ENCODE measurements at regions not wholly inside any gene's neighbourhood (a gene's known extent, or its start where the extent isn't known, plus 50 kb on each side); places are given as distances from the start of the nearest gene placed in this dataset.

DNA sequence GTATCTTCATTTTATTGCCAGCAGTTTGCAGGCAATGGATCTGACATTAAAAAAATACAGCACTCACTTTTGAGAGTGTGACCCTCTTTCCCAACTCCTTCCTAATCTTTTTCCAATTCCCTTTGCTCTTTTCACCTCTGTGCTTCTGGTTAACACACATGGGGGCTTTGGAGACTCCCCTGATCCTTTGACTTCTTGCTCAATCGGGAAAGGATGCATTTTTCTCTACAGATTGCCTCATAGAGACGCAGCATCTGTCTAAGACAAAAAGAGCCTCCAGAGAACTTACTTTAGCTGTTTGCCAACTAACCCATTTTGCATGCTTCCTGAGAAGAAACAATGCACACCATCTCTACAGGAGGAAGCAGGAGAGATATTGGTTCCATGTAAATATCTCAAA, 378.3 kb downstream of the PBX1 start:
- no peak overlapping the region for H3K27ac ChIP-seq (ENCODE audit: low read depth, low read length)
- H3K4me3 ChIP-seq (ENCODE audit: low read length): no peak overlapping the region
- no peak overlapping the region for H3K9ac ChIP-seq (ENCODE audit: low read depth, low read length)
- H3K4me1 ChIP-seq (ENCODE audit: insufficient read depth, low read length): peaks cover 12% of the 10 kb centered on the region
- WGBS: 87% methylated on average over 2 of the region's 2 CpGs
- H3K9me3 ChIP-seq (ENCODE audit: insufficient read depth, low read depth, low read length): no peaks in the 10 kb centered on the region
- H3K27me3 ChIP-seq (ENCODE audit: insufficient read depth, low read length): no peaks in the 10 kb centered on the region
- H3K36me3 ChIP-seq (ENCODE audit: insufficient read depth, low read length): no peaks in the 10 kb centered on the region

DNA sequence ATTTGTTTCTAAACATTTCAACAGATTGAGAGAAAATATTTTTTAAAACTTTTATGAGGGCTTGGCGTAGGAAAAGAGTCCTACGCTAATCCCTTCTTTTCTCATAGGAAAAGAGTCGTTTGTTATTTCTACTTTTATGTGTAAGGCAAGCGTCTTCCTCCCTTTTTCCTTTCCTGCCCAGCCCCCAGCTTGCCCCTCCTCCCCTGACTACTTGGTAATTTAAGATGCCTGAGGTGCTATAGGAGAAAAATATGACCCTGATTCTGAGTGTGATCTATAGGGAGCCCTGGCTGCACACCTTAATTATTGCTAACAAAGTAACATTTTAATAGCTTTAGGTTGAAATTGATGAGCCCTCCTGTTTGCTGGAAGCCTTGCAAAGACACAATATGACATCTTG, 373.6 kb downstream of the PBX1 start:
- no peak overlapping the region for H3K9ac ChIP-seq (ENCODE audit: low read depth, low read length)
- no peaks in the 10 kb centered on the region for H3K36me3 ChIP-seq (ENCODE audit: insufficient read depth, low read length)
- H3K27me3 ChIP-seq (ENCODE audit: insufficient read depth, low read length): no peaks in the 10 kb centered on the region
- H3K27ac ChIP-seq (ENCODE audit: low read depth, low read length): no peak overlapping the region
- H3K4me3 ChIP-seq (ENCODE audit: low read length): no peak overlapping the region
- WGBS: 100% methylated on average over 1 of the region's 4 CpGs
- no peaks in the 10 kb centered on the region for H3K9me3 ChIP-seq (ENCODE audit: insufficient read depth, low read depth, low read length)
- H3K4me1 ChIP-seq (ENCODE audit: insufficient read depth, low read length): peaks cover 14% of the 10 kb centered on the region

DNA sequence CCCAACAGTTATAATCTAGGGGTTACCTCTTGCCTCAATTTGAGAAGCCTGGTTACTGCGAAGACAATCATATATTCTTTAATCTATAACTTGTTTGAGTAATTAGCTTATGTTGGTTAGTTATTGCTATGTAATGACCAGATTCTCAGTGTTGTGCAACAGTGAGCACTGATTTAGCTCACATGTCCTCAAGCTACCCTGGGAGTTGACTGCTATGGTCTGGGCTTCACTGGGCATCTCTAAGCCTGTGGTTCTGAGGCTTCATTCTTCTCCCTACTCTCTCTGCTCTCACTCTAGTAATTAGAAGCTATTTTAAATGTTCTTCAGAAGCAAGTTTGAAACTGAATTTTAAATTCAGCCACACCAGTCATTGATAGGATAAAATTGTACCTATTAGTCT, 371.8 kb downstream of the PBX1 start:
- H3K27ac ChIP-seq (ENCODE audit: low read depth, low read length): no peak overlapping the region
- no peak overlapping the region for H3K9ac ChIP-seq (ENCODE audit: low read depth, low read length)
- no peaks in the 10 kb centered on the region for H3K9me3 ChIP-seq (ENCODE audit: insufficient read depth, low read depth, low read length)
- no peaks in the 10 kb centered on the region for H3K36me3 ChIP-seq (ENCODE audit: insufficient read depth, low read length)
- H3K4me3 ChIP-seq (ENCODE audit: low read length): no peak overlapping the region
- WGBS: no CpG with 5 or more reads among the region's 1 CpG
- no peaks in the 10 kb centered on the region for H3K27me3 ChIP-seq (ENCODE audit: insufficient read depth, low read length)
- peaks cover 14% of the 10 kb centered on the region for H3K4me1 ChIP-seq (ENCODE audit: insufficient read depth, low read length)

DNA sequence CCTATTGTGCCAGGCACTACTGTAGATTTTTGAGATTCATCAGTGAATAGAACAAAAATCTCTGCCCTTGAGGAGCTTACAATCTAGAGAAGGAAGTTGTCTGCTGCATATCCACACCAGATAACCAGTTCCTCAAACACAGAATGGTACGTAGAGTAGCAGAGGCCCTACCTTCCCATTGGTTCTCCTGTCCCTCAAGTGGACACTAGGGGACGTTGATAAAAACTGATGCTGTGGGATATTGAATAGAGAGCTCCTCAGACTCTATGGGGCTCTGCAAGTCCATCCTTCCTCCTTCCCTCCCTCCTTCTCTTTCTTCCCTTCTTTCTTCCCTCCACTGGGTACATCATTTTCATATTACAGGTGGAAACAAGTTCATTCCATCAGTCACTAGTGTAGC, 371.3 kb downstream of the PBX1 start:
- Histone ChIP-seq H3K36me3 (ENCODE audit: insufficient read depth, low read length) (no peaks in the 10 kb centered on the region), H3K27ac (ENCODE audit: low read depth, low read length) (no peak overlapping the region), H3K4me1 (ENCODE audit: insufficient read depth, low read length) (peaks cover 12% of the 10 kb centered on the region), H3K9me3 (ENCODE audit: insufficient read depth, low read depth, low read length) (no peaks in the 10 kb centered on the region), H3K27me3 (ENCODE audit: insufficient read depth, low read length) (no peaks in the 10 kb centered on the region), H3K4me3 (ENCODE audit: low read length) (no peak overlapping the region), H3K9ac (ENCODE audit: low read depth, low read length) (no peak overlapping the region)
- 89% methylated on average over 2 of the region's 2 CpGs for whole genome bisulfite sequencing

DNA sequence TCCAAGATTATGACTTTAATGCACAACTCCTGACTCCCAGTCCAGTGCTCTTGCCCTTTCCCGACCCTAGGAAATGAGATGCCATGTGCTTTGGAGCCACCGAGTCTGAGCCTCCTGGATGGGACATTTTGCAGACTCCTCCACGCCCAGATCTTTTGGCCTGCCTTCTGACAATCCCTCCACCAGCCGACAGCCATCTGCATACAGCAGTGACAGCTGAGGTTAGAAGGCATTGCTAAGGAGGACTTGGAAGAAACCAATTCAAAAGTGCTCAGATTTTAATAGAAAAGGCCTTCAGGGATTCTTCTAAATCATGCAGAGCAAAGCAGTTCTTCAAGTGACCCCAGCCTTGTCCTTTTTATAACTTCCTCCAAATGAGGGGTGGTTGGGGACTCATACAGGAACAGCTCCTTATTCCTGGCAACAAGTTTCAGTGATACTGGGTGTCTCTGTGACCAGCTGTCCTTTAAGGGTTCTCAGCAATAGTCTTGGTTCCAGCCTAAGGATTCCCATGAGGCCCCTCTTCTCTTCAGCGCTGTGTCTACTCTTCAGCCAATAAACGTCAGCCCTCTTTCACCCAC, 369.3 kb downstream of the PBX1 start:
- WGBS: 77% methylated on average over 6 of the region's 6 CpGs
- Histone ChIP-seq H3K36me3 (ENCODE audit: insufficient read depth, low read length) (no peaks in the 10 kb centered on the region), H3K27me3 (ENCODE audit: insufficient read depth, low read length) (no peaks in the 10 kb centered on the region)

DNA sequence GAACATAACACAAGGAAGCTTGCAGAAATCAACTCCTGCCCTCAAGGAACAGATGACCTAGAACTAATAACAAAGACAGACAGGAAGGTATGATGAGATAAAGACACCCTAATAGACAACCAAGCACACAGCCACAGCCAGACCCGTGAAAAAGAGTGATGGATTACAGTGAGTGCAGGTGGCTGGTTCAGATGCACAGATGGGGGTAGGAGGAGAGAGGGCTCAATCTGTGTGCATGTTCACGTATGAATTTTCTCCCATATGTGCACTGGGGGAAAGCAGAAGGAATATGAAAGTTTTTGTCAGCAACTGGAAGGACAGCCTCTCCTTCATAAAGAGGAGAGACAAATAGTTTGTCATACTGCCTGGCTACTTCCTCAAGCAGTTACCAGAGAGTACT, 367.1 kb downstream of the PBX1 start:
- Histone ChIP-seq H3K4me1 (ENCODE audit: insufficient read depth, low read length) (no peaks in the 10 kb centered on the region), H3K9me3 (ENCODE audit: insufficient read depth, low read depth, low read length) (no peaks in the 10 kb centered on the region), H3K27ac (ENCODE audit: low read depth, low read length) (no peak overlapping the region), H3K4me3 (ENCODE audit: low read length) (no peak overlapping the region), H3K27me3 (ENCODE audit: insufficient read depth, low read length) (no peaks in the 10 kb centered on the region), H3K9ac (ENCODE audit: low read depth, low read length) (no peak overlapping the region), H3K36me3 (ENCODE audit: insufficient read depth, low read length) (no peaks in the 10 kb centered on the region)
- 83% methylated on average over 2 of the region's 2 CpGs for WGBS

More for the DNA sequence above, 369.3 kb downstream of the PBX1 start:
- Histone ChIP-seq H3K4me1 (ENCODE audit: insufficient read depth, low read length) (peaks cover 10% of the 10 kb centered on the region), H3K9ac (ENCODE audit: low read depth, low read length) (no peak overlapping the region), H3K27ac (ENCODE audit: low read depth, low read length) (no peak overlapping the region), H3K4me3 (ENCODE audit: low read length) (no peak overlapping the region), H3K9me3 (ENCODE audit: insufficient read depth, low read depth, low read length) (no peaks in the 10 kb centered on the region)

DNA sequence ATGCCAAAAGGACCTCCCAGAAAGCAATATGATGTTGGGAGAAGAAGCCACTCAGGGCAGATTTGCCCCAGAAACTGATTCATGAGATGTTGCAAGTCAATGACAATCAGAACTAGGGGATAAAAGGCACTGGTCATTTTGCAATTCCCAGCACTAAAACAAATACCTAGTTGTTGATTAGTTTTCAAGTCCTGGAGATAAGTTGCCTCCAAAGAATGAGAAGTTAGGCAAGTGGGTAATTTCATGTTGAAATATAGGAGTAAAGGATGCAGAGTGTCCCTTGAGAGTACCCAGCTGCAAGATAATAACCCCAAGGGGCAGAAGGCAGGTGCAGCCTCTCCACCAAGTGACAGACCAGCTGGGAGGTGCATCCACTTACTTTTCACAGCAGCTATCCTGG, 363.6 kb downstream of the PBX1 start:
- Histone ChIP-seq H3K4me3 (ENCODE audit: low read length) (no peak overlapping the region), H3K9ac (ENCODE audit: low read depth, low read length) (no peak overlapping the region), H3K4me1 (ENCODE audit: insufficient read depth, low read length) (no peaks in the 10 kb centered on the region), H3K9me3 (ENCODE audit: insufficient read depth, low read depth, low read length) (no peaks in the 10 kb centered on the region), H3K27ac (ENCODE audit: low read depth, low read length) (no peak overlapping the region), H3K27me3 (ENCODE audit: insufficient read depth, low read length) (no peaks in the 10 kb centered on the region), H3K36me3 (ENCODE audit: insufficient read depth, low read length) (no peaks in the 10 kb centered on the region)

DNA sequence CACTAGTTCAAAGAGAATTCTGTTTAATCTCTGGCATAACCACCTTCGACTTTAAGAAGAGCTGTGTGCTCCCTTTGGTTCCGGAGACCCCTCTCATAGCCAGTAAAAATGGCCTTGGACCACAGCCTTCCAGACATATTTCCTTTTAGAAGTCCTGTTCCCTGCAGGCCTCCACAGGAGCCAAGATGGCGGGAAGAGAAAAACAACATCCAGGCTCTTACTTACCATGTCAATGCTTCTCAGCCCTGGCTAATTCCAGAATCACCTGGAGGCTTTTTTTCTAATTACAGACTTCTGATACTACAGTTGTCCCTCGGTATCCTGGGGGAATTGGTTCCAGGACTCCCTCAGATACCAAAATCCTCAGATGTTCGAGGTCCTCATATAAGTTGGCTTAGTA, 362.5 kb downstream of the PBX1 start:
- Histone ChIP-seq H3K27me3 (ENCODE audit: insufficient read depth, low read length) (no peaks in the 10 kb centered on the region), H3K9me3 (ENCODE audit: insufficient read depth, low read depth, low read length) (no peaks in the 10 kb centered on the region), H3K27ac (ENCODE audit: low read depth, low read length) (no peak overlapping the region), H3K4me1 (ENCODE audit: insufficient read depth, low read length) (no peaks in the 10 kb centered on the region), H3K4me3 (ENCODE audit: low read length) (no peak overlapping the region), H3K9ac (ENCODE audit: low read depth, low read length) (no peak overlapping the region), H3K36me3 (ENCODE audit: insufficient read depth, low read length) (no peaks in the 10 kb centered on the region)
- WGBS: 76% methylated on average over 4 of the region's 5 CpGs

DNA sequence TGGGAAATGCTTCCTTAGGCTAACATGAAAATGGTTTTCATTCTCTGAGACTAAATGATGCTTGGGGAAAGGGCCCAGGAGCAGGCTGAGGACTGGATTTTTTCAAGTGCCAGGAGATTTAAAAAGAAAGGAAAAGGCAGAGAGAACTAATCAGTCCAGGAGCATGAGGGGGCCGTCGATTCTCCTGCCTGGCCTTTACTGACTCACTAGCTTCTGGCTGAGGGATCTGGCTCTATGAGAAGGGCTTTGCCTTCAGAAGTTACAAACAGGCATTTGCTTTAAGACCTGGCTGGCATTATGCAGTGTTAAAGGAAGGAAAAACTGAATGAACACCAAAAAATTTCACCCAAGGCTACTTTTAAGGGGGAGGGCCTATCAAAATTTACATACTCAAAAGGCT, 359.2 kb downstream of the PBX1 start:
- Histone ChIP-seq H3K27ac (ENCODE audit: low read depth, low read length) (no peak overlapping the region), H3K9ac (ENCODE audit: low read depth, low read length) (no peak overlapping the region), H3K9me3 (ENCODE audit: insufficient read depth, low read depth, low read length) (no peaks in the 10 kb centered on the region), H3K4me3 (ENCODE audit: low read length) (no peak overlapping the region), H3K27me3 (ENCODE audit: insufficient read depth, low read length) (no peaks in the 10 kb centered on the region), H3K4me1 (ENCODE audit: insufficient read depth, low read length) (no peaks in the 10 kb centered on the region), H3K36me3 (ENCODE audit: insufficient read depth, low read length) (no peaks in the 10 kb centered on the region)
- 83% methylated on average over 2 of the region's 2 CpGs for WGBS

DNA sequence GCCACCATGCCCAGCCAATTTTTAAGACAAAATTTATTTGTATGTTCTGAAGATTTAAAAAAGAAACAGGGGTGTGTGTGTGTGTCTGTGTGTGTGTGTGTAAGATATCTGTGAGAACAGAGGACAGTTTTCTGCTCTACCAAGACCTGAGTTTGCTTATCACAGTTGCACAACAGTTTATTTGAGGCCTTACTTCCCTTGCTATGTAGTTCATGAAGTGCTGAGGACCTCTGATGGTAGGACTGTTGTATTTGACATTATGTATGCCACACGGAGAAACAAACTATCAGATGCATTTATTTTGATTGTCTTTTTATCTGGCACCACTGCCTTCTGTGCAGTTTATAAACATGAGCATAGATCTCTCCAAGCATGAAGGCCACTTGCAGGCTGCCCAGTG, 355.2 kb downstream of the PBX1 start:
- H3K4me3 ChIP-seq (ENCODE audit: low read length): no peak overlapping the region
- no peaks in the 10 kb centered on the region for H3K4me1 ChIP-seq (ENCODE audit: insufficient read depth, low read length)
- no peak overlapping the region for H3K27ac ChIP-seq (ENCODE audit: low read depth, low read length)
- H3K27me3 ChIP-seq (ENCODE audit: insufficient read depth, low read length): no peaks in the 10 kb centered on the region
- H3K9me3 ChIP-seq (ENCODE audit: insufficient read depth, low read depth, low read length): no peaks in the 10 kb centered on the region
- WGBS: 88% methylated on average over 1 of the region's 1 CpG
- H3K9ac ChIP-seq (ENCODE audit: low read depth, low read length): no peak overlapping the region
- H3K36me3 ChIP-seq (ENCODE audit: insufficient read depth, low read length): no peaks in the 10 kb centered on the region

DNA sequence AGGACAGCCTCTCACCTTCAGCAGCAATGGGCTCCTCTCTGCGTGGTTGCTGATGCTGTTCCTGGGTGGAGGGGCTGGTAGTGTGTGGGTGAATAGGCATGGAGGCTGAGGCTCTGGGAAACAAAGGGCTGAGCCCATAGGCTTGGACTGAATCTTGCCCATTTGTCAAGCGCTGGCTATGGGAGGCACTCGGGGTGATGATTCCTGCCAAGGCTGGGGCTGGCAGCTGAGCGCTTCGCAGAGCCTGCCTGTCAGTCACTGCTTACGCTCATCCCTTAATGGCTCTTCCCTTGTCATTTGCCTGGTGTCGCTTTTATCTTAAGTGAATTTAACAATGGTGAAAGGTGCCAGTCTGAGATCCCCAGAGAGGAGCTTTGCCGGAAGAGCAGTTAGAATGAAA, 353.3 kb downstream of the PBX1 start:
- Histone ChIP-seq H3K36me3 (ENCODE audit: insufficient read depth, low read length) (no peaks in the 10 kb centered on the region), H3K9ac (ENCODE audit: low read depth, low read length) (no peak overlapping the region), H3K4me1 (ENCODE audit: insufficient read depth, low read length) (no peaks in the 10 kb centered on the region), H3K4me3 (ENCODE audit: low read length) (no peak overlapping the region), H3K27me3 (ENCODE audit: insufficient read depth, low read length) (no peaks in the 10 kb centered on the region), H3K9me3 (ENCODE audit: insufficient read depth, low read depth, low read length) (no peaks in the 10 kb centered on the region), H3K27ac (ENCODE audit: low read depth, low read length) (no peak overlapping the region)
- WGBS: 95% methylated on average over 8 of the region's 8 CpGs

DNA sequence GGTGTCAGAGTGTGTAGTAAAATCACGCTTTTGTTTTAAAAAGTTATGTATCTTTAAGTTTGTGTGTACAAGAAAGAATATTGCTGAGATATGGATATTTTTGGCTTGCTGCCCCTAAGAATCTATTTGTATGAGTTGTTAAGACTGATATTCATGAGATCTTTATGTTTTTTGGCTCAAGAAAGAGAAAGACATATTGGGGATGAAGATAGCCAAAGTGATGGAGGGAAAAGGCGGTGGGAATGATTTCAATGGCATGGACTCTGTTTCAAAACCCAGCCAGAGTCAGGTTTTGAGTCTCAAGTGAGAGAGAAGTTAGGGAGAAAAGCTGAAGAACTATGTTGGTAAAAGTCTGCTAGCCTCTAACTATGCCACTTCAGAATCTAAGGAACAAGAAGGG, 351.7 kb downstream of the PBX1 start:
- no peaks in the 10 kb centered on the region for H3K4me1 ChIP-seq (ENCODE audit: insufficient read depth, low read length)
- WGBS: 92% methylated on average over 2 of the region's 2 CpGs

More for the DNA sequence above, 351.7 kb downstream of the PBX1 start:
- Histone ChIP-seq H3K36me3 (ENCODE audit: insufficient read depth, low read length) (no peaks in the 10 kb centered on the region), H3K27me3 (ENCODE audit: insufficient read depth, low read length) (no peaks in the 10 kb centered on the region), H3K9me3 (ENCODE audit: insufficient read depth, low read depth, low read length) (no peaks in the 10 kb centered on the region), H3K9ac (ENCODE audit: low read depth, low read length) (no peak overlapping the region), H3K27ac (ENCODE audit: low read depth, low read length) (no peak overlapping the region), H3K4me3 (ENCODE audit: low read length) (no peak overlapping the region)
